Heart right ventricle (tissue), 16 donors: ENCODE measurements at regions not wholly inside any gene's neighbourhood (a gene's known extent, or its start where the extent isn't known, plus 50 kb on each side); places are given as distances from the start of the nearest gene placed in this dataset.
A peak's percentile ranks its signal among the peaks of the same experiment; 100 is the strongest.
"Not testable (repeated sequence)": the region's sequence is repeated elsewhere in the genome, so short reads cannot be mapped to it uniquely, and the experiment has no call there.

Source experiments
- ATAC-seq, 8 donors: fragments of 200-7000 bp; cut with Tn5 transposase; one replicate each; pipeline ENCODE4 v1.9.1; 2020; ENCODE audit warnings: mild to moderate bottlenecking in 8 of 8, moderate library complexity in 8 of 8, moderate number of reproducible peaks in 1 of 8
- DNase-seq, 2 donors: peaks; one replicate each; pipeline ENCODE4 v3.0.0-alpha.2; 2020
- H3K27ac ChIP-seq, 10 donors: fragments of 200-600 bp; sonication (generic) in 2 of 10; one replicate each; pipeline versions ENCODE4 v1.5.0 to v1.8.0; 2020 to 2022; ENCODE audit warnings: mild to moderate bottlenecking in 3 of 10
- H3K27me3 ChIP-seq, 7 donors: fragments of 200-600 bp; one replicate each; pipeline ENCODE4 v1.8.0; 2021 to 2022; ENCODE audit warnings: mild to moderate bottlenecking in 2 of 7
- H3K36me3 ChIP-seq, 9 donors: fragments of 200-600 bp; sonication (generic) in 1 of 9; one replicate each; pipeline versions ENCODE4 v1.5.0 to v1.8.0; 2020 to 2022; ENCODE audit warnings: mild to moderate bottlenecking in 2 of 9
- H3K4me1 ChIP-seq, 9 donors: fragments of 200-600 bp; sonication (generic) in 1 of 9; one replicate each; pipeline versions ENCODE4 v1.5.0 to v1.8.0; 2020 to 2022; ENCODE audit warnings: mild to moderate bottlenecking in 4 of 9
- H3K4me3 ChIP-seq, 10 donors: fragments of 200-600 bp; sonication (generic) in 2 of 10; one replicate each; pipeline versions ENCODE4 v1.5.0 to v1.8.0; 2020 to 2022; ENCODE audit warnings: mild to moderate bottlenecking in 7 of 10, moderate library complexity in 2 of 10
- H3K9me3 ChIP-seq, 11 donors: fragments of 200-600 bp in 10 of 11; sonication (generic) in 2 of 11; one replicate each; pipeline versions ENCODE4 v1.5.0 to v1.8.0; 2013 to 2022; ENCODE audit warnings: mild to moderate bottlenecking in 2 of 11, control low read depth in 1 of 11, moderate library complexity in 1 of 11
- WGBS, 2 donors: extraction: QIAGEN DNeasy Blood & Tissue Kit; methylation state at CpG; one replicate each; pipeline ENCODE4 v1.1.7; 2013; ENCODE audit warnings: inconsistent platforms in 1 of 2; 5-methylcytosine and 5-hydroxymethylcytosine counted together
- intact Hi-C, 10 donors: fragments of 100-400 bp; cut with DNase I; formaldehyde crosslinking; loops; one replicate each; pipeline versions ENCODE4 v1.11.1 to v1.14.2; 2022
- TF ChIP-seq, protein P1 (sequence below), 9 donors: fragments of 200-600 bp; sonication (generic) in 2 of 9; IDR thresholded peaks; one replicate each; pipeline versions ENCODE4 v1.5.0 to v1.8.0; 2021 to 2022; ENCODE audit warnings: antibody characterized with exemption in 9 of 9, mild to moderate bottlenecking in 5 of 9, moderate library complexity in 1 of 9
- donor health status: Arrhythmogenic right ventricular cardiomyopathy.
- donor health status: ischemic (EF 13 %, LVEDD 7.1; RV severe dilation, severe dysfunction).
- donor health status: healthy with polysubstance abuse.
- donor health status: DM: no; HTN: yes; CAD: no.
- donor health status: DM: no; HTN: no; CAD: no.
- donor health status: ischemic (EF 25% LVEDD 6.9; RV normal size, moderate dysfunction).
- donor health status: ischemic (EF 25% LVEDD 5.7; RV mildly dilated, moderate dysfunction).
- donor health status: healthy.
- donor health status: DM: yes; HTN: yes; CAD: no.
- donor health status: Ischemic cardiomyopathy.
- donor health status: ischemic (EF 35%, LVEDD 5.7; RV mildly dilated, moderate dysfunction).
- donor health status: nonischemic (EF 11% LVEDD 7.7; RV severe dilation, severe dysfunction).
- donor health status: DM: yes; HTN: yes; CAD: no.
- donor health status: PGD.
- donor health status: ischemic (EF 29% LVEDD 5.4; RV normal size, mild dysfunction).
- donor health status: nonischemic (EF 23%, LVEDD 6.1; RV moderate dilation, normal function).

DNA sequence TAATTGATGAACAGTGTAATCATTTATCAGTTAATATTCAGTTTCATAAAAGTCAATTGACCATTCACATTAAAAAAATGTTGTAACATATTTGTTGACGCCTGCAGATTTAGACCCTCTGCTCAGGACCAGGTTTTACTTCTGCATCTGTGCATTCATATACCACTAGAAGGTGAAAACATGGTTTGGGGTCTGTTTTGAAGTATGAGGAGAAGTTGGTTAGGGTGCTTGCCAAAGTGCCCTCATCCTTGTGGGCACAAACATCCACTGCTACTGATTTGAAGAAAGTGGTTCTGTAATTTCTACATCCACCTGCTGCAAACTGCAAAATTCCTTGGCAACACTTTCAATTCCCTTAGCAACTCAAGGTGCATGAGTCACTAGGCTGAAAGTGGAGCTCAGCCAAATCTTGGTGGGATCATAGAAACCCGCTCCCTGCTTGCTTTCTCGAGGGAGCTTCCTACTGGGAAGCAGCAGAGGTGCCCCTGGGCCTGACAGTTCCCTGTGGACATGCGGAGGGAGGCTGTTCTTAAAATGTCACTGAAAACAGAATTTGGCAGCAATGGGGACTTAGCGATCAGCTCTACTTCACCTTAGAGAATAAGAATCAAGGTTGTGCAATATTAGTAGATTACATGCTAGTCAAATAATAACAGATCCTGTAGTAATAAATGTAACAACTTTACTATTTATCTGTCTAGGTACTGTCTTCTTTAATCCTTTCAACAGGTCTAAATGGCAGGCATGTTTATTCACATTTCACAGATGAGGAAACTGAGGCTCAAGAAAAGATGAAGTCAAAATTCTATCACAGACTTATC is 301.0 kb upstream of the TBL1XR1 start:
- WGBS, 2 donors: 62 to 82% methylated on average over 5 of the region's 5 CpGs
- no peaks in the 10 kb centered on the region for H3K36me3 ChIP-seq
- ATAC-seq (peak in 2 of 8 donors; percentile 20 to 31), DNase-seq (no peak)
- intact Hi-C loops: loop anchor here in 1 of 10 donors (10.0 kb wide), 1 partner anchor 133 kb away; no protein-coding TSS in a partner anchor
- peaks cover 0 to 3% (median 0%) of the 10 kb centered on the region in 9 donors for H3K4me1 ChIP-seq
- peaks cover 0 to 4% (median 0%) of the 10 kb centered on the region in 11 donors for H3K9me3 ChIP-seq
- H3K27me3 ChIP-seq: no peaks in the 10 kb centered on the region
- TF ChIP-seq, protein P1, sequence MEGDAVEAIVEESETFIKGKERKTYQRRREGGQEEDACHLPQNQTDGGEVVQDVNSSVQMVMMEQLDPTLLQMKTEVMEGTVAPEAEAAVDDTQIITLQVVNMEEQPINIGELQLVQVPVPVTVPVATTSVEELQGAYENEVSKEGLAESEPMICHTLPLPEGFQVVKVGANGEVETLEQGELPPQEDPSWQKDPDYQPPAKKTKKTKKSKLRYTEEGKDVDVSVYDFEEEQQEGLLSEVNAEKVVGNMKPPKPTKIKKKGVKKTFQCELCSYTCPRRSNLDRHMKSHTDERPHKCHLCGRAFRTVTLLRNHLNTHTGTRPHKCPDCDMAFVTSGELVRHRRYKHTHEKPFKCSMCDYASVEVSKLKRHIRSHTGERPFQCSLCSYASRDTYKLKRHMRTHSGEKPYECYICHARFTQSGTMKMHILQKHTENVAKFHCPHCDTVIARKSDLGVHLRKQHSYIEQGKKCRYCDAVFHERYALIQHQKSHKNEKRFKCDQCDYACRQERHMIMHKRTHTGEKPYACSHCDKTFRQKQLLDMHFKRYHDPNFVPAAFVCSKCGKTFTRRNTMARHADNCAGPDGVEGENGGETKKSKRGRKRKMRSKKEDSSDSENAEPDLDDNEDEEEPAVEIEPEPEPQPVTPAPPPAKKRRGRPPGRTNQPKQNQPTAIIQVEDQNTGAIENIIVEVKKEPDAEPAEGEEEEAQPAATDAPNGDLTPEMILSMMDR (IDR thresholded peaks at IDR 0.05): no peak
- H3K27ac ChIP-seq: no peak overlapping the region
- no peak overlapping the region for H3K4me3 ChIP-seq

DNA sequence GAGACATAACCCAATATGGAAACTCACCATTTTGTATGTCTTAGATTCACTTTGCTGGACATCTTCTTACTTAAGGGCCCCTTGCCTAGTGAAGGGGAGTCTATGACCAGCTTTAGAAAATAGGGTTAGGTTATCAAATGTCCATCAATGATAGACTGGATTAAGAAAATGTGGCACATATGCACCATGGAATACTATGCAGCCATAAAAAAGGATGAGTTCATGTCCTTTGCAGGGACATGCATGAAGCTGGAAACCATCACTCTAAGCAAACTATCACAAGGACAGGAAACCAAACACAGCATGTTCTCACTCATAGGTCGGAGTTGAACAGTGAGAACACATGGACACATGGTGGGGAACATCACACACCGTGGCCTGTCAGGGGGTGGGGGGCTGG is 301.8 kb upstream of the TBL1XR1 start:
- WGBS, 2 donors: 96 to 98% methylated on average over 2 of the region's 2 CpGs

DNA sequence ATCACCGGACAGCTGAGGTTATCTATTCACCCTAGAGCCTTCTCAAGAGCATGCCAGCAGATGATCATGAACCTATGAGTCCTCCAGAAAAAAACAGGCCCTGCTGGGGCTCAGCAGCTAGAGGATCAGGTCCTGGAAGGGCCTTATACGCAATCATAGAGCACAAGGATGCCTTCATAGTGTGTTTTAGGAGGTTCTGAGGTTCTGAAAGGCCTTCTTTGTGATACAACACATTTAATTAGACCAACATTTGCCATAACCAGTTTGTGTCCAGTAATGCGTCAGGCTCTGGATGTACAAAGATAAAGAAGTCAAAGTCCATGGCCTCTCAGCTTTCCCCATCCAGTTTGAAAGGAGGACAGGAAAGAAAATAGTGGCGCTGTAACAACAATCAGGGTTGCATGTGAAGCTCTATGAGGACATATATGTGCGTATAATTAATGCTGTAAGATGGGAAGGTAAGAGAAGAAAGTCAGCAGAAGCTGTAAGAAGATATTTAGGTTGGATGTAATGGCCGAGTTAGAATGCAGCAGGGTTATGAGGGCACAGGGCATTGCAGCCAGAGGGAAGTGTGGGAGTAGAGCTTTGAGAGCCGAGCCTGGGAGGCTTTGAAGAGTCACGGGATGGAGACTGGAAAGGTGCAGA is 302.6 kb upstream of the TBL1XR1 start:
- DNase-seq: no peak
- no peak overlapping the region for H3K4me3 ChIP-seq
- 86 to 87% methylated on average over 8 of the region's 8 CpGs for WGBS, 2 donors
- no peaks in the 10 kb centered on the region for H3K27me3 ChIP-seq
- H3K9me3 ChIP-seq: peaks cover 0 to 4% (median 0%) of the 10 kb centered on the region in 11 donors
- H3K36me3 ChIP-seq: no peaks in the 10 kb centered on the region
- H3K27ac ChIP-seq: no peak overlapping the region
- no peak for ATAC-seq
- H3K4me1 ChIP-seq: peaks cover 0 to 3% (median 0%) of the 10 kb centered on the region in 9 donors
- TF ChIP-seq, protein P1 (IDR thresholded peaks at IDR 0.05): no peak
- intact Hi-C loops: loop anchor here in 1 of 10 donors (10.0 kb wide), 1 partner anchor 135 kb away; no protein-coding TSS in a partner anchor

More for the DNA sequence above, 301.8 kb upstream of the TBL1XR1 start:
- intact Hi-C loops: loop anchor here in 1 of 10 donors (10.0 kb wide), 1 partner anchor 134 kb away; no protein-coding TSS in a partner anchor
- not testable (repeated sequence) for H3K27ac ChIP-seq, ATAC-seq, H3K4me3 ChIP-seq, H3K4me1 ChIP-seq, DNase-seq, H3K27me3 ChIP-seq, H3K9me3 ChIP-seq, H3K36me3 ChIP-seq

DNA sequence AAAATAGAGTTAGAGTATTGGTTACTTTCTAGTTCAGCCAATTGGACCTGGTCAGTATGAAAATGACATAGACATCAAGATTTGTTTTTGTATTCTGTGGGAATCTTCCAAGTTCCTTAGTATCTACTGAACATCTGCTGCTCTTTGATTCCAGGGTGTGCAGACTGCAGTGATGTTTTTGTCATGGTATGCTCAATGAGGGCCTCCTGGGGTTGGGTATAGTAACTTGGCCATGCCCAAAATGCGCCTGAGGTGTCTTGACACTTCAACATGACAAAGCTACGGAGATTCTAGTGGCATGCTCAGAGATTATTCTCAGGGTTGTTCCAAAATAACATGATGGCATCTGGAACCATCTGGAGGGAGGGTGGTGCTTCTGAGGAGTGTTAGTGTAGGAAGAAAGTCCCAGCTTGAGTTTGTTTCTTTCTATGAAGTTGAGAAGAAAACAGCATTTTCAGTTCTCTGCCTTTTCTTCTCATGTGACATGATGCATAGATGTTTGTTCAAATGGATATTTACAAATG is 313.5 kb upstream of the TBL1XR1 start:
- ATAC-seq: peak in 1 of 8 donors; percentile 30
- Histone ChIP-seq H3K4me3 (no peak overlapping the region), H3K4me1 (peaks cover 0 to 63% (median 23%) of the 10 kb centered on the region in 9 donors), H3K27me3 (no peaks in the 10 kb centered on the region), H3K36me3 (no peaks in the 10 kb centered on the region), H3K27ac (peak overlapping the region in 1 of 10 donors; percentile 83), H3K9me3 (peaks cover 0 to 2% (median 0%) of the 10 kb centered on the region in 11 donors)
- intact Hi-C loops: loop anchor here in 2 of 10 donors (10.0 kb wide), 2 partner anchors 244 to 274 kb away; no protein-coding TSS in a partner anchor
- DNase-seq: no peak
- WGBS, 2 donors: 59 to 62% methylated on average over 2 of the region's 2 CpGs
- TF ChIP-seq, protein P1 (IDR thresholded peaks at IDR 0.05): no peak
